ENCODE measurements at regions not wholly inside any gene's neighbourhood (a gene's known extent, or its start where the extent isn't known, plus 50 kb on each side); places are given as distances from the start of the nearest gene placed in this dataset.
"Not testable (repeated sequence)": the region's sequence is repeated elsewhere in the genome, so short reads cannot be mapped to it uniquely, and the experiment has no call there.

GRCh38 chr1:184818646-184819045 lies 64.0 kb upstream of the EDEM3 start:
- TF ChIP-seq CTCF (IDR thresholded peaks at IDR 0.05; ENCODE audit: low read depth, low read length) = no peak
- no peak for DNase-seq (ENCODE audit: extremely low read depth, low read depth)

GRCh38 chr1:184817003-184817402 lies 62.3 kb upstream of the EDEM3 start:
- DNase-seq (ENCODE audit: extremely low read depth, low read depth) = not testable (repeated sequence)

- no peak for TF ChIP-seq CTCF (IDR thresholded peaks at IDR 0.05; ENCODE audit: low read depth, low read length)
- DNase-seq (ENCODE audit: extremely low read depth, low read depth) = no peak
Observed at GRCh38 chr1:184813528-184814089, 59.0 kb upstream of the EDEM3 start.

GRCh38 chr1:184811439-184812111 lies 56.9 kb upstream of the EDEM3 start:
- TF ChIP-seq CTCF (IDR thresholded peaks at IDR 0.05; ENCODE audit: low read depth, low read length) = no peak
- no peak for DNase-seq (ENCODE audit: extremely low read depth, low read depth)

- no peak for DNase-seq (ENCODE audit: extremely low read depth, low read depth)
- no peak for TF ChIP-seq CTCF (IDR thresholded peaks at IDR 0.05; ENCODE audit: low read depth, low read length)
Observed at GRCh38 chr1:184810735-184811343, 56.2 kb upstream of the EDEM3 start.

GRCh38 chr1:184806296-184806721 lies 51.7 kb upstream of the EDEM3 start:
- no peak for TF ChIP-seq CTCF (IDR thresholded peaks at IDR 0.05; ENCODE audit: low read depth, low read length)
- no peak for DNase-seq (ENCODE audit: extremely low read depth, low read depth)

- DNase-seq (ENCODE audit: extremely low read depth, low read depth) = peak; percentile 60
- TF ChIP-seq CTCF (IDR thresholded peaks at IDR 0.05; ENCODE audit: low read depth, low read length) = peak; percentile 92
Observed at GRCh38 chr1:184805667-184806295, 51.1 kb upstream of the EDEM3 start.

All from AG09319 (cell line).